ENCODE measurements at regions not wholly inside any gene's neighbourhood (a gene's known extent, or its start where the extent isn't known, plus 50 kb on each side); places are given as distances from the start of the nearest gene placed in this dataset.
"Not testable (repeated sequence)": the region's sequence is repeated elsewhere in the genome, so short reads cannot be mapped to it uniquely, and the experiment has no call there.

- no peak for DNase-seq
Measured at GRCh38 chr4:137393044-137393443, 139.2 kb downstream of the PCDH18 start.

- no peak for DNase-seq
Measured at GRCh38 chr4:137390707-137391106, 141.6 kb downstream of the PCDH18 start.

- no peak for DNase-seq
Measured at GRCh38 chr4:137389911-137390520, 142.3 kb downstream of the PCDH18 start.

GRCh38 chr4:137387924-137388323, 144.4 kb downstream of the PCDH18 start:
- no peak for DNase-seq

- DNase-seq, result no peak
Measured at GRCh38 chr4:137384476-137384875, 147.8 kb downstream of the PCDH18 start.

- no peak for DNase-seq
Measured at GRCh38 chr4:137378821-137379220, 153.5 kb downstream of the PCDH18 start.

GRCh38 chr4:137378393-137378792, 153.9 kb downstream of the PCDH18 start:
- no peak for DNase-seq

GRCh38 chr4:137376312-137376711, 156.0 kb downstream of the PCDH18 start:
- no peak for DNase-seq

GRCh38 chr4:137375111-137375850, 157.0 kb downstream of the PCDH18 start:
- no peak for DNase-seq

- DNase-seq, result no peak
Measured at GRCh38 chr4:137370679-137371078, 161.6 kb downstream of the PCDH18 start.

GRCh38 chr4:137370206-137370633, 162.1 kb downstream of the PCDH18 start:
- DNase-seq, result no peak

- no peak for DNase-seq
Measured at GRCh38 chr4:137367620-137368019, 164.7 kb downstream of the PCDH18 start.

- no peak for DNase-seq
Measured at GRCh38 chr4:137363496-137363895, 168.8 kb downstream of the PCDH18 start.

GRCh38 chr4:137361756-137362470, 170.4 kb downstream of the PCDH18 start:
- no peak for DNase-seq

GRCh38 chr4:137360761-137361160, 171.5 kb downstream of the PCDH18 start:
- DNase-seq, result no peak

- DNase-seq, result no peak
Measured at GRCh38 chr4:137359691-137360315, 172.5 kb downstream of the PCDH18 start.

- not testable (repeated sequence) for DNase-seq
Measured at GRCh38 chr4:137354562-137354961, 177.7 kb downstream of the PCDH18 start.

- no peak for DNase-seq
Measured at GRCh38 chr4:137347371-137347770, 184.9 kb downstream of the PCDH18 start.

- DNase-seq, result no peak
Measured at GRCh38 chr4:137345597-137345996, 186.7 kb downstream of the PCDH18 start.

- DNase-seq, result no peak
Measured at GRCh38 chr4:137343221-137343620, 189.1 kb downstream of the PCDH18 start.

- DNase-seq, result no peak
Measured at GRCh38 chr4:137333031-137333430, 199.3 kb downstream of the PCDH18 start.

- DNase-seq, result no peak
Measured at GRCh38 chr4:137312257-137312656, 220.0 kb downstream of the PCDH18 start.
